GM12878 (cell line): ENCODE measurements at regions not wholly inside any gene's neighbourhood (a gene's known extent, or its start where the extent isn't known, plus 50 kb on each side); places are given as distances from the start of the nearest gene placed in this dataset.
A peak's percentile ranks its signal among the peaks of the same experiment; 100 is the strongest.

Source experiments
- ATAC-seq: fragments of 200-7000 bp; cut with Tn5 transposase; 3 replicates; pipeline ENCODE4 v1.9.1; 2020; ENCODE audit warnings: mild to moderate bottlenecking, moderate library complexity
- BruUV-seq: library from RNA; stranded (reverse); fragments of 400-500 nt; replicated peaks from 2 replicates; lab custom pipeline; 2021; lab: Mats Ljungman, UMichigan
- CTCF ChIA-PET: fragments of 300-600 bp; sonication (Branson Sonifier 250); formaldehyde crosslinking; extraction: SDS; loops from one replicate; lab custom pipeline; 2021; ENCODE audit warnings: inconsistent platforms; lab: Yijun Ruan, JAX
- POLR2A ChIA-PET: fragments of 350-600 bp; formaldehyde crosslinking; extraction: SDS; loops from one replicate; lab custom pipeline; 2021; ENCODE audit warnings: inconsistent platforms; lab: Charles Lee
- RAD21 ChIA-PET: fragments of 300-600 bp; sonication (Branson Sonifier 250); formaldehyde crosslinking; loops from one replicate; lab custom pipeline; 2023; ENCODE audit warnings: antibody characterized with exemption; ENCODE audit not compliant: unreplicated experiment; lab: Charles Lee
- SMC1A ChIA-PET: fragments of 300-600 bp; sonication (Branson Sonifier 250); formaldehyde crosslinking; loops from one replicate; lab custom pipeline; 2023; ENCODE audit not compliant: unreplicated experiment, uncharacterized antibody; lab: Charles Lee
- DNase-seq: peaks from one replicate; pipeline ENCODE4 v3.0.0-alpha.2; 2011; ENCODE audit warnings: low read depth, low spot score
- FAIRE-seq: peaks from 3 replicates; lab custom pipeline; 2011; peaks lifted over from hg19 to GRCh38; lab: Jason Lieb, UNC
- H2AFZ ChIP-seq: 2 replicates; pipeline ENCODE4 v1.6.0; 2011; ENCODE audit warnings: low read depth, low read length, control low read depth; ENCODE audit not compliant: control insufficient read depth
- H3K27ac ChIP-seq: 2 replicates; pipeline ENCODE4 v1.5.1; 2011; ENCODE audit warnings: control low read depth; ENCODE audit not compliant: control insufficient read depth, insufficient read depth
- H3K27me3 ChIP-seq, 2 experiments: replicated peaks in 1 of 2; 2 replicates each; pipeline versions ENCODE4 v1.6.0 to v1.6.1; 2011; ENCODE audit warnings: low read length in 1 of 2; ENCODE audit not compliant: control insufficient read depth in 2 of 2, insufficient read depth in 2 of 2
- H3K36me3 ChIP-seq, 2 experiments: 2 replicates each; pipeline ENCODE4 v1.5.1; 2011; ENCODE audit warnings: low read length in 1 of 2; ENCODE audit not compliant: control insufficient read depth in 2 of 2, insufficient read depth in 2 of 2
- H3K4me1 ChIP-seq: 2 replicates; pipeline ENCODE4 v1.6.1; 2011; ENCODE audit warnings: mild to moderate bottlenecking, low read length, moderate library complexity, mixed read lengths; ENCODE audit not compliant: control insufficient read depth, insufficient read depth
- H3K4me2 ChIP-seq: 2 replicates; pipeline ENCODE4 v1.6.0; 2011; ENCODE audit warnings: control low read depth; ENCODE audit not compliant: control insufficient read depth, insufficient read depth
- H3K4me3 ChIP-seq: fragments of 200-600 bp; sonication (generic); 2 replicates; pipeline ENCODE4 v1.5.1; 2016
- H3K79me2 ChIP-seq: 2 replicates; pipeline ENCODE4 v1.6.0; 2011; ENCODE audit warnings: low read length; ENCODE audit not compliant: control insufficient read depth, insufficient read depth
- H3K9ac ChIP-seq: 2 replicates; pipeline ENCODE4 v1.8.0; 2011; ENCODE audit warnings: low read length, control low read depth, mixed read lengths; ENCODE audit not compliant: control insufficient read depth, insufficient read depth
- H3K9me3 ChIP-seq: replicated peaks from 3 replicates; pipeline ENCODE4 v1.5.1; 2011; ENCODE audit warnings: mild to moderate bottlenecking, low read length; ENCODE audit not compliant: control insufficient read depth, insufficient read depth
- H4K20me1 ChIP-seq: 2 replicates; pipeline ENCODE4 v1.6.0; 2011; ENCODE audit not compliant: control insufficient read depth, insufficient read depth
- CBX5 ChIP-seq: sonication (generic); IDR thresholded peaks from 2 replicates; pipeline ENCODE4 v1.6.1; 2016; ENCODE audit warnings: low read depth, moderate library complexity, mild to moderate bottlenecking, inconsistent platforms
- MYB ChIP-seq: fragments of 150-350 bp; IDR thresholded peaks from 2 replicates; pipeline ENCODE4 v1.6.1; 2014; ENCODE audit warnings: mild to moderate bottlenecking, low read depth, low read length, borderline replicate concordance
- SMAD1 ChIP-seq: fragments of 450-650 bp; IDR thresholded peaks from 2 replicates; pipeline ENCODE4 v1.6.1; 2018; ENCODE audit warnings: mild to moderate bottlenecking, low read depth; ENCODE audit not compliant: partially characterized antibody
- TBL1XR1 ChIP-seq: IDR thresholded peaks from 2 replicates; pipeline ENCODE4 v1.6.1; 2012; ENCODE audit warnings: low read depth, low read length, improper control_type of control experiment
- USF1 ChIP-seq: IDR thresholded peaks from 2 replicates; pipeline ENCODE4 v1.6.1; 2011; ENCODE audit warnings: borderline replicate concordance, low read depth, mild to moderate bottlenecking, moderate library complexity, mixed read lengths, low read length; ENCODE audit not compliant: insufficient read depth; ENCODE audit errors: extremely low read length
- ZBTB4 ChIP-seq: fragments of 450-650 bp; formaldehyde crosslinking; IDR thresholded peaks from 2 replicates; pipeline ENCODE4 v1.4.0; 2022; ENCODE audit warnings: mild to moderate bottlenecking, moderate library complexity
- WGBS: methylation state at CpG from one replicate; pipeline ENCODE4 v1.1.6; 2016; ENCODE audit warnings: low lambda C conversion rate; ENCODE audit not compliant: insufficient replicate concordance, insufficient coverage; ENCODE audit errors: missing lambda C conversion rate; 5-methylcytosine and 5-hydroxymethylcytosine counted together
- in situ Hi-C: fragments of 300-500 bp; cut with MboI; formaldehyde crosslinking; loops from 9 replicates; pipeline ENCODE4 v1.14.3; 2018; ENCODE audit warnings: mixed read lengths
- intact Hi-C: fragments of 100-400 bp; cut with micrococcal nuclease; formaldehyde crosslinking; loops from one replicate; pipeline ENCODE4 v1.14.2; 2022; ENCODE audit not compliant: unreplicated experiment
- TF ChIP-seq, protein P1 (sequence below): fragments of 450-650 bp; IDR thresholded peaks from 2 replicates; pipeline ENCODE4 v1.6.1; 2017; ENCODE audit warnings: low read depth, mild to moderate bottlenecking, moderate library complexity

DNA sequence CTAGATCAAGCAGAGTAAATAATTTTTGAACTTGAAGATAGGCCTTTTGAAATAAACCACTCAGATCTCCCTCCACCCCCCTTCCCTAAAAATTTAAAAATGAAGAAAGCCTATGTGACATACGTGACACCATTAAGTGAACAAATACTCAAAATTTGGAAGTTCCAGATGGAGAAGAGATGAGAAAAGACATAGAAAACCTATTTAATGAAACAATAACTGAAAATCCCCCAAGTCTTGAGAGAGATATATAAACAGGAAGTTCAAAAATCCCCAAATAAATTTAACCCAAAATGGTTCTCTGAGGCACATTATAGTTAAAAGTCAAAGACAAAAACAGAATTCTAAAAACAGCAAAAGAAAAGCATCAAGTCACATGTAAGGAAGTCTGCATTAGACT is 428.6 kb downstream of the PSAT1 start:
- H3K4me1 ChIP-seq, result no peaks in the 10 kb centered on the region; the same call in 1 of the 2 replicates
- FAIRE-seq, result no peak
- no peaks in the 10 kb centered on the region for H3K79me2 ChIP-seq
- no peaks in the 10 kb centered on the region for H3K36me3 ChIP-seq
- SMC1A ChIA-PET, result no interaction called here
- 37% methylated on average over 1 of the region's 1 CpG for WGBS
- H4K20me1 ChIP-seq, result no peaks in the 10 kb centered on the region
- no peaks in the 10 kb centered on the region; the same call in 2 of the 3 replicates for H3K9me3 ChIP-seq
- H3K27me3 ChIP-seq, result no peaks in the 10 kb centered on the region
- no peak overlapping the region for H2AFZ ChIP-seq
- CTCF ChIA-PET, result no interaction called here
- H3K9ac ChIP-seq, result no peak overlapping the region
- TF ChIP-seq CBX5 (no peak), MYB (no peak), USF1 (no peak), ZBTB4 (no peak), TBL1XR1 (no peak), SMAD1 (no peak)
- TF ChIP-seq, protein P1, sequence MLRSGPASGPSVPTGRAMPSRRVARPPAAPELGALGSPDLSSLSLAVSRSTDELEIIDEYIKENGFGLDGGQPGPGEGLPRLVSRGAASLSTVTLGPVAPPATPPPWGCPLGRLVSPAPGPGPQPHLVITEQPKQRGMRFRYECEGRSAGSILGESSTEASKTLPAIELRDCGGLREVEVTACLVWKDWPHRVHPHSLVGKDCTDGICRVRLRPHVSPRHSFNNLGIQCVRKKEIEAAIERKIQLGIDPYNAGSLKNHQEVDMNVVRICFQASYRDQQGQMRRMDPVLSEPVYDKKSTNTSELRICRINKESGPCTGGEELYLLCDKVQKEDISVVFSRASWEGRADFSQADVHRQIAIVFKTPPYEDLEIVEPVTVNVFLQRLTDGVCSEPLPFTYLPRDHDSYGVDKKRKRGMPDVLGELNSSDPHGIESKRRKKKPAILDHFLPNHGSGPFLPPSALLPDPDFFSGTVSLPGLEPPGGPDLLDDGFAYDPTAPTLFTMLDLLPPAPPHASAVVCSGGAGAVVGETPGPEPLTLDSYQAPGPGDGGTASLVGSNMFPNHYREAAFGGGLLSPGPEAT, result peak; percentile 27; the same call in 1 of the 2 replicates
- TF ChIP-seq, all 136 proteins: peak for 1
- no peak for DNase-seq
- H3K4me3 ChIP-seq, result no peak overlapping the region
- ATAC-seq, result no peak
- ChIA-PET POLR2A (no interaction called here), RAD21 (no interaction called here)
- in situ Hi-C loops, result no loop called here
- no peak overlapping the region for H3K4me2 ChIP-seq
- intact Hi-C loops, result no loop called here
- no peak overlapping the region for H3K27ac ChIP-seq
- BruUV-seq, result no TSS peak
